HG02763 (cell line): ENCODE measurements at regions not wholly inside any gene's neighbourhood (a gene's known extent, or its start where the extent isn't known, plus 50 kb on each side); places are given as distances from the start of the nearest gene placed in this dataset.
"Not testable (repeated sequence)": the region's sequence is repeated elsewhere in the genome, so short reads cannot be mapped to it uniquely, and the experiment has no call there.

Experiments
- ATAC-seq: cut with Tn5 transposase; IDR thresholded peaks from one replicate; pipeline ENCODE4 v1.9.1; 2021; ENCODE audit warnings: mild to moderate bottlenecking, moderate library complexity; ENCODE audit not compliant: unreplicated experiment

- ATAC-seq: not testable (repeated sequence)
These were observed 240.3 kb downstream of the CWH43 start for GRCh38 chr4:49226216-49226866.

- not testable (repeated sequence) for ATAC-seq
These were observed 241.9 kb downstream of the CWH43 start for GRCh38 chr4:49227941-49228340.

GRCh38 chr4:49229243-49229642 lies 243.2 kb downstream of the CWH43 start:
- not testable (repeated sequence) for ATAC-seq

GRCh38 chr4:49229713-49230112 lies 243.6 kb downstream of the CWH43 start:
- not testable (repeated sequence) for ATAC-seq

GRCh38 chr4:49233346-49233745 lies 247.3 kb downstream of the CWH43 start:
- not testable (repeated sequence) for ATAC-seq

- ATAC-seq: not testable (repeated sequence)
These were observed 247.7 kb downstream of the CWH43 start for GRCh38 chr4:49233749-49234148.

- not testable (repeated sequence) for ATAC-seq
These were observed 248.3 kb downstream of the CWH43 start for GRCh38 chr4:49234382-49234781.

GRCh38 chr4:49235413-49236160 lies 249.5 kb downstream of the CWH43 start:
- not testable (repeated sequence) for ATAC-seq

GRCh38 chr4:49236474-49236873 lies 250.4 kb downstream of the CWH43 start:
- ATAC-seq: not testable (repeated sequence)

- not testable (repeated sequence) for ATAC-seq
These were observed 255.2 kb downstream of the CWH43 start for GRCh38 chr4:49241295-49241694.

GRCh38 chr4:49262786-49263185 lies 276.7 kb downstream of the CWH43 start:
- not testable (repeated sequence) for ATAC-seq

GRCh38 chr4:49270435-49270834 lies 284.4 kb downstream of the CWH43 start:
- not testable (repeated sequence) for ATAC-seq

GRCh38 chr4:49270912-49271311 lies 284.8 kb downstream of the CWH43 start:
- ATAC-seq: not testable (repeated sequence)

GRCh38 chr4:49285905-49286304 lies 299.8 kb downstream of the CWH43 start:
- ATAC-seq: not testable (repeated sequence)

GRCh38 chr4:49286926-49287745 lies 301.1 kb downstream of the CWH43 start:
- not testable (repeated sequence) for ATAC-seq

GRCh38 chr4:49287893-49288292 lies 301.8 kb downstream of the CWH43 start:
- ATAC-seq: not testable (repeated sequence)

- ATAC-seq: not testable (repeated sequence)
These were observed 302.7 kb downstream of the CWH43 start for GRCh38 chr4:49288796-49289195.

GRCh38 chr4:49314815-49315214 lies 328.7 kb downstream of the CWH43 start:
- ATAC-seq: not testable (repeated sequence)

- ATAC-seq: not testable (repeated sequence)
These were observed 334.8 kb downstream of the CWH43 start for GRCh38 chr4:49320725-49321410.

GRCh38 chr4:49321511-49322300 lies 335.6 kb downstream of the CWH43 start:
- not testable (repeated sequence) for ATAC-seq
